ENCODE measurements at regions not wholly inside any gene's neighbourhood (a gene's known extent, or its start where the extent isn't known, plus 50 kb on each side); places are given as distances from the start of the nearest gene placed in this dataset.

GRCh38 chr5:128736553-128736952, 198.5 kb upstream of the FBN2 start:
- TF ChIP-seq EP300 (IDR thresholded peaks at IDR 0.05) = no peak
- TF ChIP-seq, protein P1, sequence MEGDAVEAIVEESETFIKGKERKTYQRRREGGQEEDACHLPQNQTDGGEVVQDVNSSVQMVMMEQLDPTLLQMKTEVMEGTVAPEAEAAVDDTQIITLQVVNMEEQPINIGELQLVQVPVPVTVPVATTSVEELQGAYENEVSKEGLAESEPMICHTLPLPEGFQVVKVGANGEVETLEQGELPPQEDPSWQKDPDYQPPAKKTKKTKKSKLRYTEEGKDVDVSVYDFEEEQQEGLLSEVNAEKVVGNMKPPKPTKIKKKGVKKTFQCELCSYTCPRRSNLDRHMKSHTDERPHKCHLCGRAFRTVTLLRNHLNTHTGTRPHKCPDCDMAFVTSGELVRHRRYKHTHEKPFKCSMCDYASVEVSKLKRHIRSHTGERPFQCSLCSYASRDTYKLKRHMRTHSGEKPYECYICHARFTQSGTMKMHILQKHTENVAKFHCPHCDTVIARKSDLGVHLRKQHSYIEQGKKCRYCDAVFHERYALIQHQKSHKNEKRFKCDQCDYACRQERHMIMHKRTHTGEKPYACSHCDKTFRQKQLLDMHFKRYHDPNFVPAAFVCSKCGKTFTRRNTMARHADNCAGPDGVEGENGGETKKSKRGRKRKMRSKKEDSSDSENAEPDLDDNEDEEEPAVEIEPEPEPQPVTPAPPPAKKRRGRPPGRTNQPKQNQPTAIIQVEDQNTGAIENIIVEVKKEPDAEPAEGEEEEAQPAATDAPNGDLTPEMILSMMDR (IDR thresholded peaks at IDR 0.05) = no peak
